ENCODE measurements at regions not wholly inside any gene's neighbourhood (a gene's known extent, or its start where the extent isn't known, plus 50 kb on each side); places are given as distances from the start of the nearest gene placed in this dataset.
A peak's percentile ranks its signal among the peaks of the same experiment; 100 is the strongest.

GRCh38 chr5:98656796-98657195 lies 116.7 kb upstream of the RGMB start:
- Histone ChIP-seq H3K9ac (no peak overlapping the region), H2AFZ (no peak overlapping the region), H3K9me2 (ENCODE audit: insufficient read depth) (no peaks in the 10 kb centered on the region), H3K4me2 (ENCODE audit: unreplicated experiment) (no peak overlapping the region), H3K27me3 (replicated peaks; ENCODE audit: insufficient read depth) (no peaks in the 10 kb centered on the region), H3K27ac (no peak overlapping the region), H3K9me3 (ENCODE audit: low read depth) (no peaks in the 10 kb centered on the region), H3F3A (ENCODE audit: insufficient read depth) (no peaks in the 10 kb centered on the region), H4K20me1 (ENCODE audit: insufficient read depth) (no peaks in the 10 kb centered on the region), H3K36me3 (ENCODE audit: low read depth) (no peaks in the 10 kb centered on the region), H3K4me1 (ENCODE audit: insufficient read depth) (0 out of 2 replicates have a peak, but pooled peaks cover 4% of the 10 kb centered on the region), H3K79me2 (ENCODE audit: insufficient read depth) (no peaks in the 10 kb centered on the region), H3K4me3 (no peak overlapping the region)
- 50 to 73% methylated on average over 1 of the region's 1 CpG for WGBS, 2 experiments (ENCODE audit: low coverage in 1 of 2, low lambda C conversion rate in 2 of 2, missing lambda C conversion rate in 2 of 2)
- in situ Hi-C loops (cut with MboI) = no loop called here
- no peak for TF ChIP-seq EZH2 (IDR thresholded peaks at IDR 0.05; ENCODE audit: insufficient read depth, poor library complexity, severe bottlenecking)
- no peak for TF ChIP-seq EZH2phosphoT487 (IDR thresholded peaks at IDR 0.05; ENCODE audit: insufficient read depth, low read depth)
- peak; percentile 42 for DNase-seq

GRCh38 chr5:98657559-98657958 lies 115.9 kb upstream of the RGMB start:
- H2AFZ ChIP-seq = no peak overlapping the region
- no peak overlapping the region for H3K4me2 ChIP-seq (ENCODE audit: unreplicated experiment)
- H3K9me2 ChIP-seq (ENCODE audit: insufficient read depth) = no peaks in the 10 kb centered on the region
- no peaks in the 10 kb centered on the region for H3K36me3 ChIP-seq (ENCODE audit: low read depth)
- no peaks in the 10 kb centered on the region for H3F3A ChIP-seq (ENCODE audit: insufficient read depth)
- no peak overlapping the region for H3K27ac ChIP-seq
- no peaks in the 10 kb centered on the region for H3K79me2 ChIP-seq (ENCODE audit: insufficient read depth)
- H3K9ac ChIP-seq = no peak overlapping the region
- DNase-seq = no peak
- H4K20me1 ChIP-seq (ENCODE audit: insufficient read depth) = no peaks in the 10 kb centered on the region
- H3K27me3 ChIP-seq (replicated peaks; ENCODE audit: insufficient read depth) = no peaks in the 10 kb centered on the region
- no peak overlapping the region for H3K4me3 ChIP-seq
- in situ Hi-C loops (cut with MboI) = no loop called here
- H3K9me3 ChIP-seq (ENCODE audit: low read depth) = no peaks in the 10 kb centered on the region
- 0 out of 2 replicates have a peak, but pooled peaks cover 4% of the 10 kb centered on the region for H3K4me1 ChIP-seq (ENCODE audit: insufficient read depth)
- 81 to 86% methylated on average over 4 of the region's 4 CpGs for WGBS, 2 experiments (ENCODE audit: low coverage in 1 of 2, low lambda C conversion rate in 2 of 2, missing lambda C conversion rate in 2 of 2)
- no peak for TF ChIP-seq EZH2phosphoT487 (IDR thresholded peaks at IDR 0.05; ENCODE audit: insufficient read depth, low read depth)
- TF ChIP-seq EZH2 (IDR thresholded peaks at IDR 0.05; ENCODE audit: insufficient read depth, poor library complexity, severe bottlenecking) = no peak

- no peak for DNase-seq
Measured at GRCh38 chr5:98663521-98663920, 109.9 kb upstream of the RGMB start.

GRCh38 chr5:98664736-98665135 lies 108.7 kb upstream of the RGMB start:
- H3K4me3 ChIP-seq = no peak overlapping the region
- no peak overlapping the region for H3K4me2 ChIP-seq (ENCODE audit: unreplicated experiment)
- no peaks in the 10 kb centered on the region for H4K20me1 ChIP-seq (ENCODE audit: insufficient read depth)
- in situ Hi-C loops (cut with MboI) = no loop called here
- H3K36me3 ChIP-seq (ENCODE audit: low read depth) = no peaks in the 10 kb centered on the region
- no peak overlapping the region for H2AFZ ChIP-seq
- H3K4me1 ChIP-seq (ENCODE audit: insufficient read depth) = no peaks in the 10 kb centered on the region
- no peaks in the 10 kb centered on the region for H3K9me2 ChIP-seq (ENCODE audit: insufficient read depth)
- TF ChIP-seq EZH2phosphoT487 (IDR thresholded peaks at IDR 0.05; ENCODE audit: insufficient read depth, low read depth) = no peak
- no peak for TF ChIP-seq EZH2 (IDR thresholded peaks at IDR 0.05; ENCODE audit: insufficient read depth, poor library complexity, severe bottlenecking)
- no peaks in the 10 kb centered on the region for H3K79me2 ChIP-seq (ENCODE audit: insufficient read depth)
- no peak for DNase-seq
- no peaks in the 10 kb centered on the region for H3F3A ChIP-seq (ENCODE audit: insufficient read depth)
- no peaks in the 10 kb centered on the region for H3K9me3 ChIP-seq (ENCODE audit: low read depth)
- 88 to 89% methylated on average over 4 of the region's 4 CpGs for WGBS, 2 experiments (ENCODE audit: low coverage in 1 of 2, low lambda C conversion rate in 2 of 2, missing lambda C conversion rate in 2 of 2)
- H3K9ac ChIP-seq = no peak overlapping the region
- no peak overlapping the region for H3K27ac ChIP-seq
- H3K27me3 ChIP-seq (replicated peaks; ENCODE audit: insufficient read depth) = no peaks in the 10 kb centered on the region

More at GRCh38 chr5:98663521-98663920, 109.9 kb upstream of the RGMB start:
- Histone ChIP-seq H3F3A (ENCODE audit: insufficient read depth) (no peaks in the 10 kb centered on the region), H2AFZ (no peak overlapping the region), H3K9me3 (ENCODE audit: low read depth) (no peaks in the 10 kb centered on the region), H3K27me3 (replicated peaks; ENCODE audit: insufficient read depth) (no peaks in the 10 kb centered on the region), H3K36me3 (ENCODE audit: low read depth) (no peaks in the 10 kb centered on the region), H3K9me2 (ENCODE audit: insufficient read depth) (no peaks in the 10 kb centered on the region), H3K4me3 (no peak overlapping the region), H3K9ac (no peak overlapping the region), H4K20me1 (ENCODE audit: insufficient read depth) (no peaks in the 10 kb centered on the region), H3K4me1 (ENCODE audit: insufficient read depth) (no peaks in the 10 kb centered on the region), H3K79me2 (ENCODE audit: insufficient read depth) (no peaks in the 10 kb centered on the region), H3K27ac (no peak overlapping the region), H3K4me2 (ENCODE audit: unreplicated experiment) (no peak overlapping the region)
- no peak for TF ChIP-seq EZH2phosphoT487 (IDR thresholded peaks at IDR 0.05; ENCODE audit: insufficient read depth, low read depth)
- no peak for TF ChIP-seq EZH2 (IDR thresholded peaks at IDR 0.05; ENCODE audit: insufficient read depth, poor library complexity, severe bottlenecking)
- in situ Hi-C loops (cut with MboI) = no loop called here

- TF ChIP-seq EZH2 (IDR thresholded peaks at IDR 0.05; ENCODE audit: insufficient read depth, poor library complexity, severe bottlenecking) (no peak), EZH2phosphoT487 (IDR thresholded peaks at IDR 0.05; ENCODE audit: insufficient read depth, low read depth) (no peak)
- no peak overlapping the region; the same call in 1 of the 2 replicates for H2AFZ ChIP-seq
- WGBS, 2 experiments (ENCODE audit: low coverage in 1 of 2, low lambda C conversion rate in 2 of 2, missing lambda C conversion rate in 2 of 2) = 76 to 77% methylated on average over 4 of the region's 4 CpGs
- no peak overlapping the region for H3K27ac ChIP-seq
- H3K4me2 ChIP-seq (ENCODE audit: unreplicated experiment) = no peak overlapping the region
- H3K27me3 ChIP-seq (replicated peaks; ENCODE audit: insufficient read depth) = no peaks in the 10 kb centered on the region
- H3K4me1 ChIP-seq (ENCODE audit: insufficient read depth) = no peaks in the 10 kb centered on the region
- H3K79me2 ChIP-seq (ENCODE audit: insufficient read depth) = no peaks in the 10 kb centered on the region
- no peak overlapping the region for H3K9ac ChIP-seq
- H3K9me2 ChIP-seq (ENCODE audit: insufficient read depth) = no peaks in the 10 kb centered on the region
- in situ Hi-C loops (cut with MboI) = no loop called here
- DNase-seq = peak; percentile 12
- no peaks in the 10 kb centered on the region for H3F3A ChIP-seq (ENCODE audit: insufficient read depth)
- no peaks in the 10 kb centered on the region for H3K36me3 ChIP-seq (ENCODE audit: low read depth)
- H4K20me1 ChIP-seq (ENCODE audit: insufficient read depth) = no peaks in the 10 kb centered on the region
- H3K4me3 ChIP-seq = no peak overlapping the region
- H3K9me3 ChIP-seq (ENCODE audit: low read depth) = peaks cover 4% of the 10 kb centered on the region
Measured at GRCh38 chr5:98679963-98680362, 93.5 kb upstream of the RGMB start.

Measured in GM23248 (cell line).